Erythroblast (primary cell): ENCODE measurements at regions not wholly inside any gene's neighbourhood (a gene's known extent, or its start where the extent isn't known, plus 50 kb on each side); places are given as distances from the start of the nearest gene placed in this dataset.

Experiments used
- GATA1 ChIP-seq: IDR thresholded peaks from 2 replicates; pipeline ENCODE4 v1.6.1; 2011; ENCODE audit warnings: low read depth, mild to moderate bottlenecking, control low read depth, low read length, moderate library complexity
- POLR2A ChIP-seq: IDR thresholded peaks from 2 replicates; pipeline ENCODE4 v1.6.1; 2011; ENCODE audit warnings: mild to moderate bottlenecking, low read length

- TF ChIP-seq POLR2A (no peak), GATA1 (no peak)
These were observed 183.7 kb downstream of the UNC5CL start for GRCh38 chr6:40855168-40855880.
